HEK293 (cell line): ENCODE measurements at regions not wholly inside any gene's neighbourhood (a gene's known extent, or its start where the extent isn't known, plus 50 kb on each side); places are given as distances from the start of the nearest gene placed in this dataset.

Source experiments
- CTCF ChIA-PET: fragments of 350-600 bp; formaldehyde crosslinking; extraction: SDS; loops from one replicate; lab custom pipeline; 2021; ENCODE audit warnings: antibody characterized with exemption; lab: Yijun Ruan, JAX
- POLR2A ChIA-PET: fragments of 300-600 bp; formaldehyde crosslinking; extraction: SDS; loops from one replicate; lab custom pipeline; 2020; ENCODE audit warnings: antibody characterized with exemption, inconsistent platforms; lab: Yijun Ruan, JAX
- H3K27ac ChIP-seq: fragments of 200-500 bp; sonication (Bioruptor generic); 2 replicates; pipeline ENCODE4 v1.5.1; 2014; ENCODE audit warnings: low read depth, low read length, control low read depth, inconsistent platforms; ENCODE audit errors: extremely low read depth
- H3K36me3 ChIP-seq, 2 experiments: fragments of 200-500 bp in 1 of 2; sonication (Bioruptor generic) in 1 of 2; 1 replicate in 1 of 2; 2 replicates in 1 of 2; pipeline ENCODE4 v1.5.1; 2014 to 2017; ENCODE audit warnings: inconsistent platforms in 2 of 2, low read length in 2 of 2; ENCODE audit not compliant: control insufficient read depth in 2 of 2, insufficient read depth in 1 of 2
- H3K4me1 ChIP-seq: fragments of 200-500 bp; sonication (Bioruptor generic); 2 replicates; pipeline ENCODE4 v1.5.1; 2014; ENCODE audit warnings: mild to moderate bottlenecking, low read length, inconsistent platforms; ENCODE audit not compliant: control insufficient read depth, insufficient read depth
- H3K4me3 ChIP-seq: 2 replicates; pipeline ENCODE4 v1.5.1; 2011; ENCODE audit warnings: low read depth, mild to moderate bottlenecking, control low read depth, low read length, moderate library complexity
- H3K9me3 ChIP-seq: fragments of 200-500 bp; sonication (Bioruptor generic); 2 replicates; pipeline ENCODE4 v1.5.1; 2014; ENCODE audit warnings: low read depth, low read length, inconsistent platforms; ENCODE audit not compliant: control insufficient read depth, insufficient read depth
- KLF1 ChIP-seq: fragments of 450-650 bp; formaldehyde crosslinking; IDR thresholded peaks from 2 replicates; pipeline ENCODE4 v1.5.1; 2016; ENCODE audit warnings: missing biosample characterization, missing genetic modification characterization
- PRDM2 ChIP-seq: fragments of 450-650 bp; formaldehyde crosslinking; IDR thresholded peaks from 2 replicates; pipeline ENCODE4 v1.5.1; 2016; ENCODE audit warnings: missing biosample characterization, missing genetic modification characterization, borderline replicate concordance
- SP7 ChIP-seq: fragments of 450-650 bp; formaldehyde crosslinking; IDR thresholded peaks from 2 replicates; pipeline ENCODE4 v1.5.1; 2016; ENCODE audit warnings: missing biosample characterization, missing genetic modification characterization
- ZBTB1 ChIP-seq: fragments of 450-650 bp; formaldehyde crosslinking; IDR thresholded peaks from 2 replicates; pipeline ENCODE4 v1.5.1; 2016; ENCODE audit warnings: missing biosample characterization, missing genetic modification characterization
- ZFHX2 ChIP-seq: fragments of 450-650 bp; formaldehyde crosslinking; conservative IDR thresholded peaks from 2 replicates; pipeline ENCODE4 v1.5.1; 2016; ENCODE audit warnings: missing biosample characterization, missing genetic modification characterization
- ZNF221 ChIP-seq: fragments of 450-650 bp; formaldehyde crosslinking; IDR thresholded peaks from 2 replicates; pipeline ENCODE4 v1.5.1; 2017; ENCODE audit warnings: missing biosample characterization, missing genetic modification characterization, borderline replicate concordance
- ZNF280C ChIP-seq: fragments of 450-650 bp; formaldehyde crosslinking; IDR thresholded peaks from 2 replicates; pipeline ENCODE4 v1.5.1; 2016; ENCODE audit warnings: missing biosample characterization, missing genetic modification characterization
- ZNF302 ChIP-seq: fragments of 450-650 bp; formaldehyde crosslinking; IDR thresholded peaks from 2 replicates; pipeline ENCODE4 v1.5.1; 2016; ENCODE audit warnings: missing biosample characterization, missing genetic modification characterization, low read depth
- ZNF366 ChIP-seq: fragments of 450-650 bp; formaldehyde crosslinking; conservative IDR thresholded peaks from 2 replicates; pipeline ENCODE4 v1.5.1; 2016; ENCODE audit warnings: missing biosample characterization, missing genetic modification characterization
- ZNF394 ChIP-seq: fragments of 450-650 bp; formaldehyde crosslinking; IDR thresholded peaks from 2 replicates; pipeline ENCODE4 v1.5.1; 2016; ENCODE audit warnings: missing biosample characterization, missing genetic modification characterization, mild to moderate bottlenecking, moderate library complexity, borderline replicate concordance
- ZNF48 ChIP-seq: fragments of 450-650 bp; formaldehyde crosslinking; IDR thresholded peaks from 2 replicates; pipeline ENCODE4 v1.5.1; 2016; ENCODE audit warnings: missing biosample characterization, missing genetic modification characterization
- ZNF510 ChIP-seq: fragments of 450-650 bp; formaldehyde crosslinking; IDR thresholded peaks from 2 replicates; pipeline ENCODE4 v1.5.1; 2018; ENCODE audit warnings: mild to moderate bottlenecking, missing genetic modification characterization, missing biosample characterization; ENCODE audit not compliant: insufficient replicate concordance
- ZNF571 ChIP-seq: fragments of 450-650 bp; formaldehyde crosslinking; IDR thresholded peaks from 2 replicates; pipeline ENCODE4 v1.5.0; 2017; ENCODE audit warnings: missing biosample characterization, missing genetic modification characterization
- ZNF623 ChIP-seq: fragments of 450-650 bp; formaldehyde crosslinking; IDR thresholded peaks from 2 replicates; pipeline ENCODE4 v1.5.1; 2016; ENCODE audit warnings: missing biosample characterization, missing genetic modification characterization
- ZNF624 ChIP-seq: fragments of 450-650 bp; formaldehyde crosslinking; IDR thresholded peaks from 2 replicates; pipeline ENCODE4 v1.5.1; 2017; ENCODE audit warnings: missing biosample characterization, missing genetic modification characterization
- ZSCAN16 ChIP-seq: fragments of 450-650 bp; formaldehyde crosslinking; IDR thresholded peaks from 2 replicates; pipeline ENCODE4 v1.5.1; 2016; ENCODE audit warnings: missing biosample characterization, missing genetic modification characterization
- ZSCAN23 ChIP-seq: fragments of 450-650 bp; formaldehyde crosslinking; IDR thresholded peaks from 2 replicates; pipeline ENCODE4 v1.5.1; 2016; ENCODE audit warnings: missing biosample characterization, missing genetic modification characterization
- TF ChIP-seq, protein P1 (sequence below): fragments of 450-650 bp; IDR thresholded peaks from 2 replicates; pipeline ENCODE4 v1.5.1; 2018; ENCODE audit warnings: missing biosample characterization, missing genetic modification characterization
- TF ChIP-seq, protein P2 (sequence below): fragments of 450-650 bp; formaldehyde crosslinking; IDR thresholded peaks from 2 replicates; pipeline ENCODE4 v1.5.1; 2016; ENCODE audit warnings: missing biosample characterization, missing genetic modification characterization, low read depth

DNA sequence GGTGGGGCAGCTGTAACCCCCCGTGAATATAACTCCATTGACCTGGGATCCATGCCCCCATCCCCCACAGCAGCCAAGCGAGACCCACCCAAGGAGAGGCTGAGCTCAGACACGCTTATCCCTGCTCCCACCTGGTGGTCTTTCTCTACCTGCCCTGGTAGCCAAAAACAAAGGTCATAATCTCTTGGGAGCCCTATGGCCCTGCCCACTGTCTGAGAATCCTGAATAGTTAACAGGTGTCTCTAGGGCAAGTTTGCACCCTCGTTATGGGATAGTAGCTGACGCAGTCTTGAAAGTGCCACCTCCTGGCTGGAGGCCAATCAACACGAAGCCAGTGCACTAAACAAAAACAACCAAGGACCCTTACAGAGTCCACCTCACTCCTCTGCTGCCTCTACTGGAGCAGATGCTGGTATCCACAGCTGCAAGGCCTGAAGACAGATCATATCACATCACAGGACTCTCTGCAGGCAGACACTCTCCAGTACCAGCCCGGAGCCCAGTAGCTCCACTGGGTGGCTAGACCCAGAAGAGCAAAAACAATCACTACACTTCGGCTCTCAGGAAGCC, 134.3 kb upstream of the C1orf174 start (continued):
- TF ChIP-seq ZBTB1 (tag by site-specific recombination) = no peak
- TF ChIP-seq ZNF571 (tag by site-specific recombination) = no peak
- TF ChIP-seq SP7 (tag by site-specific recombination) = no peak
- TF ChIP-seq, all 188 proteins: peak for 0

DNA sequence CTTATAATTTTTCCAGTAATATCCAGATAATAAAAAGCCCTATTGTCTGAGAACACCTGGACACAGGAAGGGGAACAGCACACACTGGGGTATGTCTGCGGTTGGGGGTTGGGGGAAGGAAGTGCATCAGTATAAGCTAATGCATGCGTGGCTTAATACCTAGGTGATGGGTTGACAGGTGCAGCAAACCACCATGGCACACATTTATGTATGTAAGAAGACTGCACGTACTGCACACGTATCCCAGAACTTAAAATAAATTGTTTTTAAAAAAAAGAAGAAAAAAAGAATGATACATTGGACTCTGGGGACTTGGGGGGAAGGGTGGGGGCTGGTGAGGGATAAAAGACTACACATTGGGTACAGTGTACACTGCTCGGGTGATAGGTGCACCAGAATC, 144.9 kb upstream of the C1orf174 start:
- TF ChIP-seq ZNF280C (tag by site-specific recombination) (no peak), ZNF366 (tag by site-specific recombination) (no peak), ZNF624 (tag by site-specific recombination) (no peak), ZNF221 (no peak), ZSCAN16 (tag by site-specific recombination) (no peak), ZNF394 (no peak), ZNF623 (tag by site-specific recombination) (no peak), ZNF510 (tag by site-specific recombination) (no peak), ZNF302 (tag by site-specific recombination) (no peak), KLF1 (no peak), ZSCAN23 (no peak), ZFHX2 (tag by site-specific recombination) (no peak), PRDM2 (no peak), ZNF48 (tag by site-specific recombination) (no peak)
- TF ChIP-seq, protein P1, sequence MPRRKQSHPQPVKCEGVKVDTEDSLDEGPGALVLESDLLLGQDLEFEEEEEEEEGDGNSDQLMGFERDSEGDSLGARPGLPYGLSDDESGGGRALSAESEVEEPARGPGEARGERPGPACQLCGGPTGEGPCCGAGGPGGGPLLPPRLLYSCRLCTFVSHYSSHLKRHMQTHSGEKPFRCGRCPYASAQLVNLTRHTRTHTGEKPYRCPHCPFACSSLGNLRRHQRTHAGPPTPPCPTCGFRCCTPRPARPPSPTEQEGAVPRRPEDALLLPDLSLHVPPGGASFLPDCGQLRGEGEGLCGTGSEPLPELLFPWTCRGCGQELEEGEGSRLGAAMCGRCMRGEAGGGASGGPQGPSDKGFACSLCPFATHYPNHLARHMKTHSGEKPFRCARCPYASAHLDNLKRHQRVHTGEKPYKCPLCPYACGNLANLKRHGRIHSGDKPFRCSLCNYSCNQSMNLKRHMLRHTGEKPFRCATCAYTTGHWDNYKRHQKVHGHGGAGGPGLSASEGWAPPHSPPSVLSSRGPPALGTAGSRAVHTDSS = no peak
- TF ChIP-seq, protein P2, sequence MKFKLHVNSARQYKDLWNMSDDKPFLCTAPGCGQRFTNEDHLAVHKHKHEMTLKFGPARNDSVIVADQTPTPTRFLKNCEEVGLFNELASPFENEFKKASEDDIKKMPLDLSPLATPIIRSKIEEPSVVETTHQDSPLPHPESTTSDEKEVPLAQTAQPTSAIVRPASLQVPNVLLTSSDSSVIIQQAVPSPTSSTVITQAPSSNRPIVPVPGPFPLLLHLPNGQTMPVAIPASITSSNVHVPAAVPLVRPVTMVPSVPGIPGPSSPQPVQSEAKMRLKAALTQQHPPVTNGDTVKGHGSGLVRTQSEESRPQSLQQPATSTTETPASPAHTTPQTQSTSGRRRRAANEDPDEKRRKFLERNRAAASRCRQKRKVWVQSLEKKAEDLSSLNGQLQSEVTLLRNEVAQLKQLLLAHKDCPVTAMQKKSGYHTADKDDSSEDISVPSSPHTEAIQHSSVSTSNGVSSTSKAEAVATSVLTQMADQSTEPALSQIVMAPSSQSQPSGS (tag by site-specific recombination) = no peak
- Histone ChIP-seq H3K4me1 (no peaks in the 10 kb centered on the region), H3K27ac (no peak overlapping the region), H3K36me3 (no peaks in the 10 kb centered on the region), H3K9me3 (no peaks in the 10 kb centered on the region), H3K4me3 (no peak overlapping the region)
- CTCF ChIA-PET = interaction anchor here (0.5 to 0.6 kb wide), 2 partner anchors 320 to 798 kb away, joined by 3 read pairs; no protein-coding TSS in a partner anchor
- POLR2A ChIA-PET = no interaction called here
